GM23338 (cell line): ENCODE measurements at regions not wholly inside any gene's neighbourhood (a gene's known extent, or its start where the extent isn't known, plus 50 kb on each side); places are given as distances from the start of the nearest gene placed in this dataset.

Experiments
- ATAC-seq: fragments of 200-7000 bp; cut with Tn5 transposase; 3 replicates; pipeline ENCODE4 v1.9.1; 2020
- DNase-seq: peaks from one replicate; pipeline ENCODE4 v3.0.0-alpha.2; 2015; ENCODE audit warnings: low spot score
- H2AFZ ChIP-seq: fragments of 200-600 bp; sonication (generic); 2 replicates; pipeline ENCODE4 v1.8.0; 2016; ENCODE audit warnings: antibody characterized with exemption, mild to moderate bottlenecking, moderate library complexity
- H3F3A ChIP-seq: fragments of 200-600 bp; sonication (generic); replicated peaks from 2 replicates; pipeline ENCODE4 v1.8.0; 2017; ENCODE audit warnings: antibody characterized with exemption, mixed run types, low read depth
- H3K27ac ChIP-seq: fragments of 200-600 bp; sonication (generic); 2 replicates; pipeline ENCODE4 v1.6.1; 2016; ENCODE audit warnings: low read depth
- H3K27me3 ChIP-seq: fragments of 200-600 bp; sonication (generic); 2 replicates; pipeline ENCODE4 v1.8.0; 2016; ENCODE audit warnings: mild to moderate bottlenecking, mixed run types, moderate library complexity; ENCODE audit not compliant: insufficient read depth
- H3K36me3 ChIP-seq: fragments of 200-600 bp; sonication (generic); 2 replicates; pipeline ENCODE4 v1.8.0; 2016; ENCODE audit warnings: mild to moderate bottlenecking; ENCODE audit not compliant: insufficient read depth
- H3K4me1 ChIP-seq: fragments of 200-600 bp; sonication (generic); 2 replicates; pipeline ENCODE4 v1.8.0; 2016; ENCODE audit warnings: mild to moderate bottlenecking, moderate library complexity; ENCODE audit not compliant: insufficient read depth
- H3K4me2 ChIP-seq: fragments of 200-600 bp; sonication (generic); 2 replicates; pipeline ENCODE4 v1.7.1; 2017; ENCODE audit warnings: mixed run types
- H3K4me3 ChIP-seq: fragments of 200-600 bp; sonication (generic); 2 replicates; pipeline ENCODE4 v1.6.1; 2016; ENCODE audit warnings: mixed run types
- H3K79me2 ChIP-seq: fragments of 200-600 bp; sonication (generic); replicated peaks from 2 replicates; pipeline ENCODE4 v1.8.0; 2017; ENCODE audit warnings: mild to moderate bottlenecking; ENCODE audit not compliant: insufficient read depth
- H3K9me2 ChIP-seq: fragments of 200-600 bp; sonication (generic); 2 replicates; pipeline ENCODE4 v1.8.0; 2017; ENCODE audit not compliant: insufficient read depth
- H4K20me1 ChIP-seq: fragments of 200-600 bp; sonication (generic); replicated peaks from 2 replicates; pipeline ENCODE4 v1.8.0; 2017; ENCODE audit warnings: mild to moderate bottlenecking; ENCODE audit not compliant: insufficient read depth
- H3K27ac Mint-ChIP-seq: 2 replicates; pipeline ENCODE4 v1.8.0; 2020; ENCODE audit warnings: inconsistent platforms, mild to moderate bottlenecking, moderate library complexity, mixed read lengths
- H3K27me3 Mint-ChIP-seq: 3 replicates; pipeline ENCODE4 v1.8.0; 2022; ENCODE audit warnings: low read depth, mild to moderate bottlenecking, moderate library complexity, mixed read lengths, inconsistent platforms; ENCODE audit not compliant: insufficient read depth, poor library complexity
- H3K36me3 Mint-ChIP-seq: 3 replicates; pipeline ENCODE4 v1.8.0; 2021; ENCODE audit warnings: low read depth, mild to moderate bottlenecking, inconsistent platforms, moderate library complexity, mixed read lengths
- H3K4me1 Mint-ChIP-seq: 3 replicates; pipeline ENCODE4 v1.8.0; 2020; ENCODE audit warnings: mild to moderate bottlenecking, inconsistent platforms, mixed read lengths
- H3K4me3 Mint-ChIP-seq: 3 replicates; pipeline ENCODE4 v1.8.0; 2021; ENCODE audit warnings: moderate library complexity, mild to moderate bottlenecking, inconsistent platforms, mixed read lengths
- H3K9me3 Mint-ChIP-seq: 3 replicates; pipeline ENCODE4 v1.8.0; 2020; ENCODE audit warnings: moderate library complexity, mild to moderate bottlenecking, inconsistent platforms, mixed read lengths
- CREB1 ChIP-seq: fragments of 250-450 bp; sonication (Bioruptor Pico); IDR thresholded peaks from 2 replicates; pipeline ENCODE4 v1.5.0; 2020; ENCODE audit warnings: low read depth, mild to moderate bottlenecking, moderate library complexity
- ETS1 ChIP-seq: IDR thresholded peaks from 2 replicates; pipeline ENCODE4 v1.6.1; 2016; ENCODE audit warnings: antibody characterized with exemption
- EZH2 ChIP-seq: fragments of 200-600 bp; sonication (generic); IDR thresholded peaks from one replicate; pipeline ENCODE4 v1.8.0; 2017; ENCODE audit warnings: antibody characterized with exemption, mild to moderate bottlenecking, low read depth; ENCODE audit not compliant: unreplicated experiment
- POLR2AphosphoS5 ChIP-seq: IDR thresholded peaks from 2 replicates; pipeline ENCODE4 v1.6.1; 2016; ENCODE audit warnings: antibody characterized with exemption, low read depth
- ZNF331 ChIP-seq: fragments of 250-450 bp; sonication (Bioruptor Pico); IDR thresholded peaks from 2 replicates; pipeline ENCODE4 v1.5.0; 2020; ENCODE audit warnings: low read depth, mild to moderate bottlenecking, moderate library complexity
- TF ChIP-seq, protein P1 (sequence below): fragments of 250-450 bp; sonication (Bioruptor Pico); IDR thresholded peaks from 2 replicates; pipeline ENCODE4 v1.5.0; 2020; ENCODE audit warnings: mild to moderate bottlenecking, moderate library complexity

DNA sequence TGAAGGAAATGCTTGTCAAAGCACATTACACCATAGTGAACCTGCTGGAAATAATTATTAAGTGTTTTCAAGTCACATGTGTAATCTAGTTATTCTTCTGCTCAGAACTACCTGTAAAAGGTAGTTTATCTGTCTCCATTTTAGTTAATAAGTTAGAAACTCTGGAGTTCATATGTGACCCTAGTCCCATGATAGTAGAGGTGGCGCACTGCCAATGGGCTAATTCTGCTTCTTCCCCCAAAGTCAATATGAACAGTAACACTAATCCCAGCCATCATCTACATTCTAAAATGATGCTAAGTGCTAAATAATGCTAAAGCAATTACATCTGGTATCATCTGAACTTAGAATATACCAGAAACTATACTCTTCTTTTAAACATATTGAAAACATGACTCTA, 361.0 kb upstream of the NECTIN3 start (continued):
- TF ChIP-seq EZH2, result no peak
- no peak for TF ChIP-seq CREB1 (CRISPR knock-in tag)
- TF ChIP-seq ZNF331 (CRISPR knock-in tag), result no peak
- TF ChIP-seq, protein P1, sequence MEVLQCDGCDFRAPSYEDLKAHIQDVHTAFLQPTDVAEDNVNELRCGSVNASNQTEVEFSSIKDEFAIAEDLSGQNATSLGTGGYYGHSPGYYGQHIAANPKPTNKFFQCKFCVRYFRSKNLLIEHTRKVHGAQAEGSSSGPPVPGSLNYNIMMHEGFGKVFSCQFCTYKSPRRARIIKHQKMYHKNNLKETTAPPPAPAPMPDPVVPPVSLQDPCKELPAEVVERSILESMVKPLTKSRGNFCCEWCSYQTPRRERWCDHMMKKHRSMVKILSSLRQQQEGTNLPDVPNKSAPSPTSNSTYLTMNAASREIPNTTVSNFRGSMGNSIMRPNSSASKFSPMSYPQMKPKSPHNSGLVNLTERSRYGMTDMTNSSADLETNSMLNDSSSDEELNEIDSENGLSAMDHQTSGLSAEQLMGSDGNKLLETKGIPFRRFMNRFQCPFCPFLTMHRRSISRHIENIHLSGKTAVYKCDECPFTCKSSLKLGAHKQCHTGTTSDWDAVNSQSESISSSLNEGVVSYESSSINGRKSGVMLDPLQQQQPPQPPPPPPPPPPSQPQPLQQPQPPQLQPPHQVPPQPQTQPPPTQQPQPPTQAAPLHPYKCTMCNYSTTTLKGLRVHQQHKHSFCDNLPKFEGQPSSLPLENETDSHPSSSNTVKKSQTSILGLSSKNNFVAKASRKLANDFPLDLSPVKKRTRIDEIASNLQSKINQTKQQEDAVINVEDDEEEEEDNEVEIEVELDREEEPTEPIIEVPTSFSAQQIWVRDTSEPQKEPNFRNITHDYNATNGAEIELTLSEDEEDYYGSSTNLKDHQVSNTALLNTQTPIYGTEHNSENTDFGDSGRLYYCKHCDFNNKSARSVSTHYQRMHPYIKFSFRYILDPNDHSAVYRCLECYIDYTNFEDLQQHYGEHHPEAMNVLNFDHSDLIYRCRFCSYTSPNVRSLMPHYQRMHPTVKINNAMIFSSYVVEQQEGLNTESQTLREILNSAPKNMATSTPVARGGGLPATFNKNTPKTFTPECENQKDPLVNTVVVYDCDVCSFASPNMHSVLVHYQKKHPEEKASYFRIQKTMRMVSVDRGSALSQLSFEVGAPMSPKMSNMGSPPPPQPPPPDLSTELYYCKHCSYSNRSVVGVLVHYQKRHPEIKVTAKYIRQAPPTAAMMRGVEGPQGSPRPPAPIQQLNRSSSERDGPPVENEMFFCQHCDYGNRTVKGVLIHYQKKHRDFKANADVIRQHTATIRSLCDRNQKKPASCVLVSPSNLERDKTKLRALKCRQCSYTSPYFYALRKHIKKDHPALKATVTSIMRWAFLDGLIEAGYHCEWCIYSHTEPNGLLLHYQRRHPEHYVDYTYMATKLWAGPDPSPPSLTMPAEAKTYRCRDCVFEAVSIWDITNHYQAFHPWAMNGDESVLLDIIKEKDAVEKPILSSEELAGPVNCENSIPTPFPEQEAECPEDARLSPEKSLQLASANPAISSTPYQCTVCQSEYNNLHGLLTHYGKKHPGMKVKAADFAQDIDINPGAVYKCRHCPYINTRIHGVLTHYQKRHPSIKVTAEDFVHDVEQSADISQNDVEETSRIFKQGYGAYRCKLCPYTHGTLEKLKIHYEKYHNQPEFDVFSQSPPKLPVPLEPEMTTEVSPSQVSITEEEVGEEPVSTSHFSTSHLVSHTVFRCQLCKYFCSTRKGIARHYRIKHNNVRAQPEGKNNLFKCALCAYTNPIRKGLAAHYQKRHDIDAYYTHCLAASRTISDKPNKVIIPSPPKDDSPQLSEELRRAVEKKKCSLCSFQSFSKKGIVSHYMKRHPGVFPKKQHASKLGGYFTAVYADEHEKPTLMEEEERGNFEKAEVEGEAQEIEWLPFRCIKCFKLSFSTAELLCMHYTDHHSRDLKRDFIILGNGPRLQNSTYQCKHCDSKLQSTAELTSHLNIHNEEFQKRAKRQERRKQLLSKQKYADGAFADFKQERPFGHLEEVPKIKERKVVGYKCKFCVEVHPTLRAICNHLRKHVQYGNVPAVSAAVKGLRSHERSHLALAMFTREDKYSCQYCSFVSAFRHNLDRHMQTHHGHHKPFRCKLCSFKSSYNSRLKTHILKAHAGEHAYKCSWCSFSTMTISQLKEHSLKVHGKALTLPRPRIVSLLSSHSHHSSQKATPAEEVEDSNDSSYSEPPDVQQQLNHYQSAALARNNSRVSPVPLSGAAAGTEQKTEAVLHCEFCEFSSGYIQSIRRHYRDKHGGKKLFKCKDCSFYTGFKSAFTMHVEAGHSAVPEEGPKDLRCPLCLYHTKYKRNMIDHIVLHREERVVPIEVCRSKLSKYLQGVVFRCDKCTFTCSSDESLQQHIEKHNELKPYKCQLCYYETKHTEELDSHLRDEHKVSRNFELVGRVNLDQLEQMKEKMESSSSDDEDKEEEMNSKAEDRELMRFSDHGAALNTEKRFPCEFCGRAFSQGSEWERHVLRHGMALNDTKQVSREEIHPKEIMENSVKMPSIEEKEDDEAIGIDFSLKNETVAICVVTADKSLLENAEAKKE, result no peak
- no peak for TF ChIP-seq ETS1

GRCh38 chr3:110711130-110711832, 360.3 kb upstream of the NECTIN3 start:
- H3K9me2 ChIP-seq, result 0 out of 2 replicates have a peak, but pooled peaks cover 6% of the 10 kb centered on the region
- Mint-ChIP-seq H3K27me3 (peaks cover under 1% of the 10 kb centered on the region), H3K4me1 (peaks cover 41% of the 10 kb centered on the region), H3K9me3 (peaks cover 20% of the 10 kb centered on the region), H3K27ac (no peak overlapping the region), H3K36me3 (peaks cover 27% of the 10 kb centered on the region), H3K4me3 (no peak overlapping the region)
- DNase-seq (no peak), ATAC-seq (no peak; the same call in 2 of the 3 replicates)
- no peak for TF ChIP-seq POLR2AphosphoS5
- TF ChIP-seq ZNF331 (CRISPR knock-in tag), result no peak
- no peak for TF ChIP-seq CREB1 (CRISPR knock-in tag)
- 0 out of 2 replicates have a peak overlapping the region, but pooled peaks have one; percentile 33 for H3K4me2 ChIP-seq
- peak overlapping the region; percentile 68 for H3K27ac ChIP-seq
- no peaks in the 10 kb centered on the region for H3K36me3 ChIP-seq
- no peaks in the 10 kb centered on the region for H3K79me2 ChIP-seq
- no peak overlapping the region for H2AFZ ChIP-seq
- H3F3A ChIP-seq, result no peaks in the 10 kb centered on the region
- peaks cover 28% of the 10 kb centered on the region for H3K4me1 ChIP-seq
- H3K27me3 ChIP-seq, result no peaks in the 10 kb centered on the region
- no peak overlapping the region for H3K4me3 ChIP-seq
- no peaks in the 10 kb centered on the region for H4K20me1 ChIP-seq
